ENCODE measurements at regions not wholly inside any gene's neighbourhood (a gene's known extent, or its start where the extent isn't known, plus 50 kb on each side); places are given as distances from the start of the nearest gene placed in this dataset.

- TF ChIP-seq SP1 (IDR thresholded peaks at IDR 0.05) (no peak), TARDBP (IDR thresholded peaks at IDR 0.05) (no peak), ZNF384 (IDR thresholded peaks at IDR 0.05) (no peak), HDGF (IDR thresholded peaks at IDR 0.05; ENCODE audit: borderline replicate concordance) (no peak), FOXM1 (IDR thresholded peaks at IDR 0.05; ENCODE audit: borderline replicate concordance) (no peak), BHLHE40 (IDR thresholded peaks at IDR 0.05; ENCODE audit: borderline replicate concordance) (no peak), NFRKB (IDR thresholded peaks at IDR 0.05) (no peak), ELF4 (IDR thresholded peaks at IDR 0.05) (no peak), FOXK2 (IDR thresholded peaks at IDR 0.05) (no peak), CTBP1 (IDR thresholded peaks at IDR 0.05; ENCODE audit: borderline replicate concordance) (no peak)
Measured at GRCh38 chr11:35065566-35065965, 73.4 kb upstream of the CD44 start.

All from HEK293T (cell line).